Aorta (tissue), 5 donors: ENCODE measurements at regions not wholly inside any gene's neighbourhood (a gene's known extent, or its start where the extent isn't known, plus 50 kb on each side); places are given as distances from the start of the nearest gene placed in this dataset.

ENCODE experiments used
- ATAC-seq: fragments of 200-7000 bp; cut with Tn5 transposase; one replicate; pipeline ENCODE4 v1.9.1; 2022; ENCODE audit warnings: moderate library complexity; ENCODE audit not compliant: low FRiP score
- DNase-seq, 2 donors: peaks; one replicate each; pipeline ENCODE4 v3.0.0-alpha.2; 2020
- H3K27ac ChIP-seq, 2 donors: one replicate each; pipeline ENCODE4 v1.5.1; 2013; ENCODE audit warnings: low read length in 2 of 2, mild to moderate bottlenecking in 2 of 2, moderate library complexity in 2 of 2, control low read depth in 1 of 2, inconsistent platforms in 1 of 2, low read depth in 1 of 2
- H3K27me3 ChIP-seq, 2 donors: one replicate each; pipeline ENCODE4 v1.6.1; 2013; ENCODE audit warnings: control low read depth in 1 of 2, low read length in 1 of 2, mild to moderate bottlenecking in 1 of 2, moderate library complexity in 1 of 2; ENCODE audit not compliant: insufficient read depth in 2 of 2, control insufficient read depth in 1 of 2
- H3K36me3 ChIP-seq, 2 donors: one replicate each; pipeline ENCODE4 v1.6.1; 2013; ENCODE audit warnings: control low read depth in 1 of 2, low read length in 1 of 2, mild to moderate bottlenecking in 1 of 2; ENCODE audit not compliant: insufficient read depth in 2 of 2, control insufficient read depth in 1 of 2
- H3K4me1 ChIP-seq, 2 donors: one replicate each; pipeline ENCODE4 v1.6.1; 2013; ENCODE audit warnings: low read length in 2 of 2, control low read depth in 1 of 2, mild to moderate bottlenecking in 1 of 2, moderate library complexity in 1 of 2; ENCODE audit not compliant: insufficient read depth in 2 of 2, control insufficient read depth in 1 of 2
- H3K4me3 ChIP-seq, 2 donors: one replicate each; pipeline ENCODE4 v1.5.1; 2013; ENCODE audit warnings: low read length in 2 of 2, control low read depth in 1 of 2, mild to moderate bottlenecking in 1 of 2
- H3K9me3 ChIP-seq: one replicate; pipeline ENCODE4 v1.6.1; 2013; ENCODE audit warnings: mild to moderate bottlenecking, low read length; ENCODE audit not compliant: control insufficient read depth
- WGBS, 2 donors: extraction: QIAGEN DNeasy Blood & Tissue Kit; methylation state at CpG; one replicate each; pipeline ENCODE4 v1.1.7; 2013; 5-methylcytosine and 5-hydroxymethylcytosine counted together
- intact Hi-C, 2 donors: fragments of 100-400 bp; cut with DNase I; formaldehyde crosslinking; loops; one replicate each; pipeline versions ENCODE4 v1.14.2 to v1.15.0; 2022
- donor health status: healthy with polysubstance abuse.
- donor health status: Bipolar disorder and iron deficiency.
- donor health status: DM: no; HTN: no; CAD: no.
- donor health status: DM: no; HTN: no; CAD: no.
- donor health status: DM: yes; HTN: yes; CAD: no.

GRCh38 chr20:24337069-24337468 lies 132.4 kb upstream of the SYNDIG1 start:
- ATAC-seq (no peak), DNase-seq (no peak)
- Histone ChIP-seq H3K27me3 (no peaks in the 10 kb centered on the region), H3K36me3 (no peaks in the 10 kb centered on the region), H3K9me3 (no peaks in the 10 kb centered on the region), H3K4me3 (no peak overlapping the region), H3K4me1 (no peaks in the 10 kb centered on the region), H3K27ac (no peak overlapping the region)
- WGBS, 2 donors: 68 to 80% methylated on average over 4 of the region's 4 CpGs
- intact Hi-C loops: no loop called here

GRCh38 chr20:24334830-24335229 lies 134.6 kb upstream of the SYNDIG1 start:
- no peak overlapping the region for H3K27ac ChIP-seq

GRCh38 chr20:24332956-24333355 lies 136.5 kb upstream of the SYNDIG1 start:
- intact Hi-C loops: no loop called here
- Histone ChIP-seq H3K9me3 (no peaks in the 10 kb centered on the region), H3K4me3 (no peak overlapping the region), H3K36me3 (no peaks in the 10 kb centered on the region), H3K27me3 (no peaks in the 10 kb centered on the region), H3K27ac (no peak overlapping the region), H3K4me1 (no peaks in the 10 kb centered on the region)
- ATAC-seq: no peak
- no peak for DNase-seq

More at GRCh38 chr20:24334830-24335229, 134.6 kb upstream of the SYNDIG1 start:
- Histone ChIP-seq H3K4me3 (no peak overlapping the region), H3K4me1 (no peaks in the 10 kb centered on the region), H3K9me3 (no peaks in the 10 kb centered on the region), H3K27me3 (no peaks in the 10 kb centered on the region), H3K36me3 (no peaks in the 10 kb centered on the region)
- intact Hi-C loops: no loop called here
- no peak for DNase-seq
- ATAC-seq: no peak
- WGBS, 2 donors: 87 to 92% methylated on average over 2 of the region's 2 CpGs

GRCh38 chr20:24331939-24332338 lies 137.5 kb upstream of the SYNDIG1 start:
- Histone ChIP-seq H3K4me3 (no peak overlapping the region), H3K27me3 (no peaks in the 10 kb centered on the region), H3K4me1 (no peaks in the 10 kb centered on the region), H3K27ac (no peak overlapping the region), H3K36me3 (no peaks in the 10 kb centered on the region), H3K9me3 (no peaks in the 10 kb centered on the region)
- 88 to 91% methylated on average over 4 of the region's 4 CpGs for WGBS, 2 donors
- intact Hi-C loops: no loop called here
- no peak for DNase-seq
- no peak for ATAC-seq

GRCh38 chr20:24328901-24329300 lies 140.5 kb upstream of the SYNDIG1 start:
- H3K9me3 ChIP-seq: no peaks in the 10 kb centered on the region
- 73 to 79% methylated on average over 2 of the region's 2 CpGs for WGBS, 2 donors
- intact Hi-C loops: no loop called here
- DNase-seq: no peak
- H3K4me3 ChIP-seq: no peak overlapping the region
- H3K4me1 ChIP-seq: no peaks in the 10 kb centered on the region
- no peak overlapping the region for H3K27ac ChIP-seq
- H3K27me3 ChIP-seq: no peaks in the 10 kb centered on the region
- H3K36me3 ChIP-seq: no peaks in the 10 kb centered on the region
- ATAC-seq: no peak

GRCh38 chr20:24321973-24322372 lies 147.5 kb upstream of the SYNDIG1 start:
- intact Hi-C loops: no loop called here
- Histone ChIP-seq H3K4me1 (no peaks in the 10 kb centered on the region), H3K27ac (no peak overlapping the region), H3K36me3 (no peaks in the 10 kb centered on the region), H3K4me3 (no peak overlapping the region), H3K27me3 (no peaks in the 10 kb centered on the region), H3K9me3 (no peaks in the 10 kb centered on the region)
- WGBS, 2 donors: 87 to 89% methylated on average over 3 of the region's 3 CpGs
- no peak for DNase-seq
- ATAC-seq: no peak

GRCh38 chr20:24318569-24319352 lies 150.7 kb upstream of the SYNDIG1 start:
- 68 to 70% methylated on average over 15 of the region's 15 CpGs for WGBS, 2 donors
- H3K36me3 ChIP-seq: no peaks in the 10 kb centered on the region
- no peaks in the 10 kb centered on the region for H3K9me3 ChIP-seq
- ATAC-seq (no peak), DNase-seq (no peak)
- H3K4me1 ChIP-seq: no peaks in the 10 kb centered on the region
- H3K27me3 ChIP-seq: no peaks in the 10 kb centered on the region
- intact Hi-C loops: no loop called here
- no peak overlapping the region for H3K27ac ChIP-seq
- H3K4me3 ChIP-seq: no peak overlapping the region

GRCh38 chr20:24317224-24317623 lies 152.2 kb upstream of the SYNDIG1 start:
- DNase-seq (no peak), ATAC-seq (no peak)
- H3K4me3 ChIP-seq: no peak overlapping the region
- WGBS, 2 donors: 70 to 76% methylated on average over 5 of the region's 5 CpGs
- H3K9me3 ChIP-seq: no peaks in the 10 kb centered on the region
- H3K27ac ChIP-seq: no peak overlapping the region
- intact Hi-C loops: no loop called here
- no peaks in the 10 kb centered on the region for H3K4me1 ChIP-seq
- H3K27me3 ChIP-seq: no peaks in the 10 kb centered on the region
- H3K36me3 ChIP-seq: no peaks in the 10 kb centered on the region

- Histone ChIP-seq H3K9me3 (no peaks in the 10 kb centered on the region), H3K4me1 (no peaks in the 10 kb centered on the region), H3K27ac (no peak overlapping the region), H3K27me3 (no peaks in the 10 kb centered on the region), H3K4me3 (no peak overlapping the region), H3K36me3 (no peaks in the 10 kb centered on the region)
- intact Hi-C loops: no loop called here
- DNase-seq (no peak), ATAC-seq (no peak)
- WGBS, 2 donors: 61 to 70% methylated on average over 2 of the region's 2 CpGs
These were observed 152.7 kb upstream of the SYNDIG1 start for GRCh38 chr20:24316731-24317130.
